H1 (cell line): ENCODE measurements at regions not wholly inside any gene's neighbourhood (a gene's known extent, or its start where the extent isn't known, plus 50 kb on each side); places are given as distances from the start of the nearest gene placed in this dataset.

Experiments used
- BACH1 ChIP-seq: IDR thresholded peaks from 2 replicates; pipeline ENCODE4 v1.6.1; 2012; ENCODE audit warnings: low read length, improper control_type of control experiment
- CBX8 ChIP-seq: fragments of 300-800, 300-1000 bp; sonication (generic); IDR thresholded peaks from 2 replicates; pipeline ENCODE4 v1.7.1; 2016; ENCODE audit warnings: low read depth, low read length, borderline replicate concordance
- HDAC2 ChIP-seq, 2 experiments: fragments of 300-600 bp in 1 of 2; sonication (generic) in 1 of 2; IDR thresholded peaks; 2 replicates each; pipeline ENCODE4 v1.6.1; 2011 to 2012; ENCODE audit warnings: low read depth in 2 of 2, low read length in 2 of 2, mild to moderate bottlenecking in 2 of 2, moderate library complexity in 2 of 2, borderline replicate concordance in 1 of 2, inconsistent platforms in 1 of 2
- RBBP5 ChIP-seq: IDR thresholded peaks from 2 replicates; pipeline ENCODE4 v1.7.1; 2012; ENCODE audit warnings: low read depth, mild to moderate bottlenecking, inconsistent platforms, low read length, moderate library complexity, borderline replicate concordance
- TF ChIP-seq, protein P1 (sequence below): IDR thresholded peaks from 2 replicates; pipeline ENCODE4 v1.6.1; 2012; ENCODE audit warnings: low read length, inconsistent platforms

DNA sequence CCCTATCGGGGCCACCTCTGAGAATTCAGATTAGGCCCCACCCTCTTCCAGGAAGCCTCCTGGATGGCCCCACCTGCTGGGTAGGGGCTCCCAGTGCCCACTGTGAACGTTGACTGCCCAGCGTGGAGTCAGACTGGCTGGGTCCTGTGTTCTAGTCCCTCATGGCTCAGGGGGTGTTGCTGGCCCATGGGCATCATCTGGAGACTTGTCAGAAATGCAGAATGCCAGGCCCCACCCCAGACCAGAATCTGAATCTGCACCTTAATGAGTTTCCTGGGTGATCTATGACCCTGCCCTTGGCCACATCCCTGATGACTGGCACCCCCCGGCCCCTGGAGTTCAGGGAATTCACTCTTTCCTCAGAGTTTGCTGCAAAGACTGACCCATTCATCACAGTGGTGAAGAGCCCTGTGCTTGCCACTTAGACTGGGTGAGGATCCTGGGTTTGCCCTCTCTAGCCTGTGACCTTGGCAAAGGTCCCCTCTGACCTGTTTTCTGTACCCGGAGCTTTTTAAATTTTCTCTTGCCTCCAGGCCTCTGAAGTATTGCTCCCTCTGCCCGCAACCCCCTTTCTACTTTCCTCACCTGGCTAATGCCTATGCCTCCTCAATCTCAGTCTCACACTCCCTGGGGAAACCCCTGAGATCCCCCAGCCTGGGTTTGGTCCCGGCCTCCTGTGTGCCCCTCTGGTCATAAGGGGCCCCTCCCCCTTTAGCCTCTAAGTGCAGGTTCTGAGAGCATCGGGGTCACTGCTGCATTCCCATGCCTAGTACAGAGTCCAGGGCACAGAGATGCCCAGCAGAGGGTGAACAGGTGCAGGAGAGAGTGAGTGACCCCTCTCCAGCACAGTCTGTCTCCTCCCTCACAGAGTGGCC lies 184.2 kb downstream of the MATN1 start (continued):
- TF ChIP-seq, protein P1, sequence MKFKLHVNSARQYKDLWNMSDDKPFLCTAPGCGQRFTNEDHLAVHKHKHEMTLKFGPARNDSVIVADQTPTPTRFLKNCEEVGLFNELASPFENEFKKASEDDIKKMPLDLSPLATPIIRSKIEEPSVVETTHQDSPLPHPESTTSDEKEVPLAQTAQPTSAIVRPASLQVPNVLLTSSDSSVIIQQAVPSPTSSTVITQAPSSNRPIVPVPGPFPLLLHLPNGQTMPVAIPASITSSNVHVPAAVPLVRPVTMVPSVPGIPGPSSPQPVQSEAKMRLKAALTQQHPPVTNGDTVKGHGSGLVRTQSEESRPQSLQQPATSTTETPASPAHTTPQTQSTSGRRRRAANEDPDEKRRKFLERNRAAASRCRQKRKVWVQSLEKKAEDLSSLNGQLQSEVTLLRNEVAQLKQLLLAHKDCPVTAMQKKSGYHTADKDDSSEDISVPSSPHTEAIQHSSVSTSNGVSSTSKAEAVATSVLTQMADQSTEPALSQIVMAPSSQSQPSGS: no peak
- no peak for TF ChIP-seq BACH1
- TF ChIP-seq HDAC2 (IDR thresholded peaks at IDR 0.05; ENCODE audit: borderline replicate concordance in 1 of 2, low read depth in 2 of 2, low read length in 2 of 2): no peak
- no peak for TF ChIP-seq CBX8
- no peak for TF ChIP-seq RBBP5
